NOMO-1 treated with dmso at 0.1 percent for 144 hours (cell line): ENCODE measurements at regions not wholly inside any gene's neighbourhood (a gene's known extent, or its start where the extent isn't known, plus 50 kb on each side); places are given as distances from the start of the nearest gene placed in this dataset.
"Not testable (repeated sequence)": the region's sequence is repeated elsewhere in the genome, so short reads cannot be mapped to it uniquely, and the experiment has no call there.

Experiments used
- DNase-seq: peaks from one replicate; lab custom pipeline; 2025; ENCODE audit not compliant: unreplicated experiment; lab: John Stamatoyannopoulos, UW

DNA sequence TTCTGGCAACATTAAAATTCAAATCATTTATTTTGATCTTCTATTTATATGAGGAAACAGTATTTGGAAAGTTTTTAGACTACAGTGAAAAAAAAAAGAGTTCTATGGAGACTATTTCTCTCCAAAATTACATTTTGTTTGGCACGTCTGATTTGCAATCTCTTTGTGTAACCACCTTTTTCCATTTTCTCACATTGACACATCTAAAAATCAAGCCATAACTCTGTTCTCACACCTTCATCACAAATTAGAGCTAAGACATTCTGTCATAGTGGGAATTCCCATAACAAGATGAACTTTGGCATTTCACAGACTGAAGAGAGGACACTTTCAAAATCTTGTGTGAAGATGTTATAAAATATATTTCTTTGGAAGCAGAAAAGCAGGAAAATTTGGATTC, 468.9 kb downstream of the GRIA2 start:
- DNase-seq = no peak

DNA sequence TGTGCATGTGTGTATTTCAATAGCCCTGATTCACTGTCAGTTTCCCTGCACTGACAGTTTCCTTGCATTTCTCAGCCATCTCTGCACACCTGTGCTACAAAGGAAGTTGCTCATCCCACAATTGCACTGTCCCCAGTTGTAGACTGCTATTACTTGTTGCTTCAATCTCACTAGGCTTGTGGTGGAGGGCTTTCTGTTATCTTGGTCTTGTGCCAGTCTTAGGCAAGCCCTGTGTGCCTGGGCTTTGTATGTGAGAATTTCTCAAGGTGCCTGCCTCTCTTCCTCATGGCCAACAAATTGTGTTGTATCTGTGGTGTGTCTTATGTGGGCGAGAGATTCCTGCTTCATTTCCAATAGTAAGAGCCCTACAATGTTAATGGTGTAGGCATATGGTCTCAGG, 467.4 kb downstream of the GRIA2 start:
- DNase-seq = no peak

DNA sequence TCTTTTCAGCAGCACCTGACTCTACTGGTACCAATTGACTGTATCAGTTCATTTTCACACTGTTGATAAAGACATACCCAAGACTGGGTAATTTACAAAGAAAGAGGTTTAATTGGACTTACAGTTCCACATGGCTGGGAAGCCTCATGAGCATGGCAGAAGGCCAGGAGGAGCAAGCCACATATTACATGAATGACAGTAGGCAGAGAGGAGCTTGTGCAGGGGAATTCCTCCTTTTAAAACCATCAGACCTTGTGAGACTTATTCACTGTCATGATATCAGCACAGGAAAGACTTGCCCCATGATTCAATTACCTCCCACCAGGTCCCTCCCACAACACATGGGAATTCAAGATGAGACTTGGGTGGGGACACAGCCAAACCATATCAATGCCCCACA, 458.8 kb downstream of the GRIA2 start:
- not testable (repeated sequence) for DNase-seq

DNA sequence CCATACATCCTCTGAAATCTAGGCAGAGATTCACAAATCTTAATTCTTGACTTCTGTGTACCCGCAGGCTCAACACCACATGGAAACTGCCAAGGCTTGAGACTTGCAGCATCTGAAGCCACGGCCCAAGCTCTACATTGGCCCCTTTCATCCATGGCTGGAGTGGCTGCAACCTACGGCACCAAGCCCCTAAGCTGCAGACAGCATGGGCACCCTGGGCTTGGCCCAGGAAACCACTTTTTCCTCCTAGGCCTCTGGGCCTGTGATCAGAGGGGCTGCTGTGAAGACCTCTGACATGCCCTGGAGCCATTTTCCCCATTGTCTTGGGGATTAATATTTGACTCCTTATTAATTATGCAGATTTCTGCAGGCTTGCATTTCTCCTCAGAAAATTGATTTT, 457.9 kb downstream of the GRIA2 start:
- no peak for DNase-seq

DNA sequence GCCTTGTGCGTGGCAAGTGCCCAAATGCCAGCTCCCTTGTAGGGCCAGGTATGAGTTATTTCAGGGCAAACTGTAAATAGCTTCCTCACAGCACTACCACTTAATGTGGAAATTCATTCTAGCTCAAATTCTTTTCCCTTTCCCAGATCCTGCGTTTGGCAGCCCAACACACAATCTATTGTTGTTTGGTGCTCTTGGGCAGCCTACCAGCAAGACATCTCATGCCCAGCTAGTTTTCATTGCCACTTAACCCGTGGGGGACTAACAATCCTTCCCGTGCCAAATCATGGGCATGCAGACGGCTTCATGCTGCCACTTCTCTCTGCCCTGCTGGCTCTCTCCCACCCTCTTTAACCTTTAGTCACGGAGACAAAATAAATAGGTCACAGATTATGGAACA, 454.2 kb downstream of the GRIA2 start:
- DNase-seq = no peak

DNA sequence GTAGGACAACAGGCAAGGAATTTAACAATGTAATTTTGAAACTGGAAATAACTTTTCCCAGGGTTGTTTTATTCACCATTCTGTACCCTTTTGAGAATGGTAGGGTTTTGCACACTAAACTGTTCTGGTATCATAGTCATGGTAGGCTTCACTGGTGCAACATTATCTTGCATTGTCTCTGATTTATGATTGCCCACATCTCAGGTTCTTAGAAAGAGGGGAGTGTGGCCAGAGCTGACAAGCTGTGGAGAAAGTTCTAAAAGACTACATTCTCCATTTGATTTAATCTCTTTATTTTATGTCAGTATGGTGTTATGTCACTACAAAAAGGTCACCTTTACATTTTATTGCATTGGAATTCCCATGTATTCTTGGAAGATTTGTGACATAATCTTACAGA, 447.3 kb downstream of the GRIA2 start:
- DNase-seq = no peak

DNA sequence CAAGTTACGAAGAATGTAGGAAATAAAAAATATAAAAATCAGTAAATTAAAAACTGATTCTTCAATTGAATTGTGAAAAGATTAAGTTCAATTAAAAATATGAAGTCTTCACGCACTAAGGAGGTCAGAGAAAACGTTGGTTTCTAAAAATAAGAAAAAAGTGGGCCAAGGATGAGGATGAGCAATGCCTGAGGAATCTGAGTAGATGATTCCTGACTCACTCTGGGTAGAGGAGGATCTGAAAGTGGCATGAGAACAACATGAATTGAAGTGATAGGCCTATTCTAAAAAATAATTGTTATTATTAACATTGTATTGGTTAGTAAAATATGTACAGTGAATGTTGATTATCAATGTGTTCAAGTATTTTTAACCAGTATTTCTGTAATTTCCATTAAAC, 444.2 kb downstream of the GRIA2 start:
- no peak for DNase-seq

DNA sequence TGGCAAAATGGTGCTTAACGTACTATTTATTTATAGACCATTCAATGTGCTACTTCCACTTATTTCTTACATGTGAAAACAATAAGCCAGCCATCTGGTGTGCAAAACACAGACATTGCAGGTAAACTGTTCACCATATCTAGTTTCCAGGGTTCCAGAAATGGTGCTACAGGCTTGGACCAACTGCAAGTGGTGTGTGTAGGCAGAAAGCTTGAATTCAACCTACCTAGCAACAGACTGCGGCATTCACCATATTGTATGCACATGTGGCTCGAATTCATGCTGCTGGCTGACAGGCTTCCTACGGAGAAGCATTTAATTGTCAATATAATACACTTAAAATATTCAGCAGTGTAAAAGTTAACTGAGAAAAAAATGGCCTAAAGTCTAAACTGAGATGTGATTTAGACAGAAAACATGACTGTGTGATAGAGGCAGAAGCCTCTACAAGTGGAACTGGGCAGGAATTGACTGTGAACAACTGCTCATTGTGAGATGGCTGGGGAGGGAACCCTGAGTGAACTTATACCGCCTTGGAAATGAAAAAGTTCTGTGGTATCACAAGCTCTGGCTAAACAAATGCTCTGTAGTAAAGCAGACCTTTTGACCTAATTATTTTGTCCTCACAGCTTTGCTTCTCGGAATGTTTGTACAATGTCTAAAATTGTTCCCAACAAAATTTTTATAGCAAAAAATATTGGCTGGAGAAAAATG, 434.7 kb downstream of the GRIA2 start:
- DNase-seq = no peak

DNA sequence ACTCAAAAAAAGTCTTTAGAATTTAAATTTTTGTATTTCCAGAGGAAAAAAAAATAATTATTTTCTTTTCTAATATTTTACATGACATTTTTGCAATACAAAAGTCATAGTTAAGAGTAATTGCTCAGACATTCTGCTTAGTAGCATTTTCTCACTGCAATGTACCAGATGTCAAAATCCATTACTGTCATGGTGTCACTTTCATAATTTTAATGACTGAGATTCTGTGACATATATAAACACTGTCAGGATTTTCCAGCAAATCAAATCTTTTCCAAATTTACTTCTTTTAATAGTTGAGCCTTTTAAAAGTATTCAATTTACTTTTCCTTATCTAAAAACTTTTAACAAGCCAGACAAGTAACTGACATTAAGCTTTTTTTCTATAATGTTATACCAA, 422.7 kb downstream of the GRIA2 start:
- DNase-seq = no peak

DNA sequence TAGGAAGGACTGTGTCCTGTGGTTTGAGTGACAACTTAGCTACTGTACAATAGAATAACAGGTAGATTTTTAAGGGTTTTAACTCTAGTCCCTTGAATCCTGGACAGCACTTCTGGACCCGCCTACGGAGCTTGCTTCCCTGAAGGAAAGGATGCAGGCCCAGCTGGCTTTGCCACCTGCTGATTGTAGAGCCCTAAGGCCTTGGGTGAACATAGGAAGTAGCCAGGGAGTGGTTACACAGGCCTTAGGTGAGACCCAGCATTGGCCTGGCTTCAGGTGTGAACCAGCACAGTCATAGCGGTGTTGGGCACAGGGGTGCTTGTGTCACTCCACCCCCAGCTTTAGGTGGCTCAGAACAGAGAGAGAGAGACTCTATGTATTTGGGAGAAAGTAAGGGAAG, 413.5 kb downstream of the GRIA2 start:
- no peak for DNase-seq

DNA sequence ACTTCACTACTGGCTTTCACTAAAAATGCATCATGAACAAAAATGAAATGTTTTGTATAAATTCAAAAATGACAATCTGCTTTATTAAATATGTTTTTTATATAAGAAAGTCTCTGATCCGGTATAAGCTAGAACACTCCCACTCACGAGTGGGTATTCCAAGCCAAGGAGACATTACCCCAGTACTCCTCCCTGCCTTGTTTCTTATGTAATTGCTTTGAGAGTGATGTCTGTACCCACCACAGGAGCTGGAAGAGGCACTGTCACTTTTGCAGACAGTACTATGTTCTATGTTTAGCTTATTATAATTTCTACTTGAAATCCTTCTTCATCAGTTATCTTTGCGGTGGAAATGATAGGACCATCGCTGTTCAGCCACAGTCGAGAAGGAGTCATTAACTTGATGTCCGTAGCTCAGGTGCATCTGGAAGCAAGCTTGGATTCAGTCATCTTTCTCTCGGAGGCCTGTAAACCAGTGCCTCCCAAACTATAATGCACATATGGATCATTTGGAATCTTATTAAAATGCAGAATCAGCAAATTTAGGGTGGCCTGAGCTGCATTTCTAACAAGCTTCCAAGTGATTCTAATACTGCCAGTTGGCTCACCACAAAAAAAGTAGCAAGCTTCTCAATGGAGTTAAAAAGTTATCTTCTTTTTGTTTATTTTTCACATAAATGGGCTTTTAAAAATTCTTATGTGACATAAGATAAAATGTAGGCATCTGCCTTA, 396.4 kb downstream of the GRIA2 start:
- DNase-seq = no peak

DNA sequence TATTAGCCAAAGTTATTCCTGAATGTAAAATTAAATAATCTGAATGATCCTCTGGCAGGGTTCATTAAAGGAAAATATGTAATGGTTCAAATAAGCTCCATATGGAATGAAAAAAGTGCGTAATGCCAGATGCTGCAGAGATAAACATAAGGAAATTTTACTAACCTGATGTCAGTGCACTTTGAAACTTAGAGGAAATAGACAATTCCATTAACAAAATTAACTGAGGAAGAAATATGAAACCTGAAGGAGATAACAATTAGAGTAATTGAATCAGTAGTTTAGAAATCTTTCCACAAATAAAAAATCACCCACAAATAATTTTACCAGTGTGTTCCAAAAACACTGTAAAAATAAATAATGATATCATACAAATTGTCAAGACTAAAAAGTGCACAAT, 387.5 kb downstream of the GRIA2 start:
- no peak for DNase-seq

DNA sequence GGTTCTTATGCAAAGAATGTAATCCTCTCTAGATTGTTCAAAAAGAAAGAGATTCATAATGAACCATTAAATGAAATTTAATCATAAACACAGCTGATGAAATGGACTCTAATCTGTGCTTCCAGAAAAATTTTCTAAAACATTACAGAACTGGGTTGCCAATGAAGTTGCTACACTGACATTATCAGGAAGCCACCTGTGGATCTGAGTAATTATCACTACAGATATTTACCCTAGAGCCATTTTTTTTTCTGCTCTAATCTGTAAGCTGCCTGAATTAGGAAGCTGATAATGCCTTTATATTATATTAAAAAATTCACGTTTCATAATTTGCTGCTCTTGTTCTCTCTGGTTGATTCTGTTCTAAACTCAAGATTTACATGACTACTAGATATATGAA, 380.1 kb downstream of the GRIA2 start:
- DNase-seq = no peak

DNA sequence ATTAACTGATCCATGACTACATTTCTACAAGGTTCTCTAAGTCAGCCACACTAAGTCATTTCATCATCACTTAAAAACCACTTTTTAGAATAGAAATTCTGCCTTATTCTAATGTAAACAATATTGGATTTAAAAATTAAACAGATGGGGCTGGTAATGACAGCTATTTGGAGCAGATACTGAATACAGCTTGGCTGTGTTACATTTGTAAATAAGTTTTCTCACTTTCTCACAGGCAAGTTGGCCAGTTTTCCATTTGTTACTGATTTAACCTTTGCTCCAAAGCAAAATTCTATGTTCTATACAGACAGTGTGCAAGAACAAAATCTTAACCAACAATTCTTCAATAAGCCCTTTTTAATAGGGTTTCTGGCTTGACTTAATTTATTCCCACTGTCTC, 370.7 kb downstream of the GRIA2 start:
- no peak for DNase-seq

DNA sequence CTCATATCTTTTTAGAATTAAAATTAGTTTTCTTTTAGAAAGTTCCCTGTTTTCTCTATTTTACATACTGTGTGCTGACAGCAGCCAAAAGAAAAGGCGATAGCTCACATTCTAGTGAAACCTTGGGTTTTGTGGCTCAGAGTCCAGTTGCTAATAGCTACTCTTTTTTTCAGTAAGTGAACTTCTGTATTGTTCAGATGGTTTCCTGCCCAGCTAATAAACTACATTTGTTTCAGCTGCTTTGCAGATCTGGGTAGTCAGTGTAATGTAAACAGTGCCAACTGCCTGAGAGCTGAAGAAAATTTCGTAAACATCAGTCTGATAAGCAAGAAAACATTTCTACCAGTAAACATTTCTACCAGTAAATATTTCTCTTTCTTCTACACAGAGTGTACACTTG, 370.2 kb downstream of the GRIA2 start:
- no peak for DNase-seq

DNA sequence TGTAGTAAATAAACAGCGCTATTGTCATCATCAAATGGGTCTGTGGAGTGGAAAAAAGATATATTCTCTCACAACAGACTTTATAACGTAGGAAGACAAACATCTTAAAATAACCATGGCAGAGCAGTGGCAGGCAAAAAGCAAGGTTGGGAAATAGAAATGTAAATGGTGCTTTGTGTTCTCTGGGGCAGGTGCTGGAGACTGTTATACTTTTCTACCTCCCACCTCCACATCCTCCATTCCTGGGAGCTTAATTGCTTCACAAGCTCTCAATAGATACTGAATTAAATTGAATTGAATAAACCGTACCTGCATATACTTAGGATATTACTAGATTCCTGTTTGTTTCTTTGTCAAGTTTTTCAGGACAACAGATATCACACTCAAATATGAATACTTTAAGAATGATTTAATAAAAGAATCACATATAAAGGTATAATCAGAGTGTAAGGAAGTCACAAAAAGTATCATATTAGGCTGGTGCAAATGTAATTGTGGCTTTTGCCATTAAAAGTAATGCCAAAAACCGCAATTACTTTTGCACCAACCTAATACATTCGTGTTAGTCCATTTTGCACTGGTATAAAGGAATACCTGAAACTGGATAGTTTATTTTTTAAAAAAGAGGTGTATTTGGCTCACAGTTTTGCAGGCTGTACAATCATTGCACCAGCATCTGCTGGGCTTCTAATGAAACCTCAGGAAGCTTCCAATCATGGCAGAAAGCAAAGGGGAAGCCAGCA, 367.3 kb downstream of the GRIA2 start:
- DNase-seq = no peak

DNA sequence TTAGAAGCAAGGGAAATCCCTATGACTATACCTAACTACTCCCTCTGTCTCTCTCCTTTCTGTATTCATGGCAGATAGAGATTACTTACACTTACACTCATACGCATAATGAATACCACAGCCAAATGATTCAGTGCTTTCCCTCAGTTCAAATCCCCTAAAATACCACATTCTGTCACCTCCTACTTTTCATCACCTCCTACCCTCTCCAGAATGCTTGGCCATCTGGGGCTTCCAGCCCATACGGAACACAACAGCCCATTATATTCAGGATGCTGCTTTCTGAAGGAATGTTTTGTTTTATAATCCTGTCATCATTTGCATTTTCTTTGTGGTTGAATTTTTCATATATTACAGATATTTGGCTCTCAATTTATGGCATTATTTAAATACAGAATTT, 361.6 kb downstream of the GRIA2 start:
- no peak for DNase-seq

DNA sequence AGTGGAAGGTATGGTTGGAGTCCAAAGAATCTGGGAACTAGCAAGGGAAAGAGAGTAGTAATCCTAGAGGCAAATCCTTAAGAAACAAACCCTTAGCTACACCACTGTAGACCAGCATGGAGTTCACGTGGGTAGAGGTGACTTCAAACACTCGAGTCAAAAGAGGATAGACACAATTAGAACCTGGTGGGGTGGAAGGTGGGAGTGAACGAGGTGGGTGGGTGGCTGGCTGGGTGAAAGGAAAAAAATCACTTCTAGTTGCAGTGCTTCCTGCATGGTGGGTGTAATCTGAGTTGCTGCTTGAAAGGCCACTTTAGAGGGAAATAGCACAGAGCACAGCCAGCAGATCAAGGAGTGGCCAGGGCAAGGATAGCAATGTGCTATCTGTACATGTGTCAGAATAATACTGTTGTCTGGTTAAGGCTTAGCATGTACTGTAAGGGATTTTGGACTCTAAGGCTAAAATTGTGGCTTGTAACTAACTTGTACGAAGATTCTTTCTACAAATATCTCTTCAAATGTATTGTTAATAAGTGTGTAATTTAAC, 356.2 kb downstream of the GRIA2 start:
- DNase-seq = no peak

DNA sequence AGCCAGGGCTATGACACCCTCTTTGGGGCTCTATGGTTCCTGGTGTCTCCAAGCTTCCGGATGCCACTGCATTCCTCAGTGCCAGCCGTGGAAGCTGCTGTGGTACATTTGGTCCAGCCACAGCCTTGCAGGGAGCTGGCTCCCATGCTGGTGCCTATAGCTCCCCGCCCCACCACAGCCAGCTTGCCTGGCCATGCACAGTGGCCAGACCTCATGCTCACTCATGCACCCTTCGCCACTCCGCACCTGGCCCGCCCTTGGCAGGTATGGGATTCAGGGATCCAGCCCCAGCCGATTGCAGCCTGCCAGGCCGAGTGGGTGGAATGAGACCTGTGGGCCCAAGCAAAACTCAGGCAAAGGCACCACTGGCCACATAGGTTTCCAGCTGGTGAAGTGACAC, 354.8 kb downstream of the GRIA2 start:
- no peak for DNase-seq

DNA sequence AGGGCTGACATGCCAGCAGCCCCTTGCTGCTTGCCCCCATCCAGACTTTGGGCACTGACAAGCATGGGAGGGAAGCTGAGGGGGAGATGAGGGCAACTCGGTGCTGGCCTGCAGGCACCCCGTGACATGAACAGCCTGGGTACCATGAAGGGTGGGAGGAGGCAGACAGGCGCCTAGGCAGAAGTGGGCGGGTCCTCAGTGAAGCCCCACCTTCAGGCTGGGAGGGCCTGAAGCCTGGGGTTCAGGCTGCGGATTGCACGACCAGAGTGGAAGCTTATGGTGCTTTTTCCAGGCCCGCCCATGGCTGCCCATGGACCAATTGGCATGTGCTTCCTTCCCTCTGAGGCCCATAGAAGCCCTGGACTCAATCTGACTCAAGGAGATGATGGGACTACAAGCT, 354.1 kb downstream of the GRIA2 start:
- no peak for DNase-seq

DNA sequence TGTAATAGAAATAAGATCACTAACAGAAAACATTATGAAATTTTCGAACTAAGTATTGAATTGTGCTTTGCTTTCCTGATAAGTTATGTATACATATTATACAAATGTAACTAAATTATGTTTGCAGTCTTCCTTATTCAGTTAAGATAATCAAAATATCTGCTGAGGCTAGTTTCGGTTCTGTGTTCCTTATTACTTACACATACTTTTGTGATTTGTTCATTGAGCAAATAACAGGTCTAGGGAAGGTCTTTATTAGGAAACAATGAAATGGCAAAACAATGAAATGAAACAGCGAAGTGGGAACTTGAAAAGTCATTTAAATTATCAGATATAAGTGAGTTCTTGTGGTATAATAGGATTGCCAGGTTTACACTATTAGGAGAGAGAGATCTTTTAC, 352.4 kb downstream of the GRIA2 start:
- no peak for DNase-seq

DNA sequence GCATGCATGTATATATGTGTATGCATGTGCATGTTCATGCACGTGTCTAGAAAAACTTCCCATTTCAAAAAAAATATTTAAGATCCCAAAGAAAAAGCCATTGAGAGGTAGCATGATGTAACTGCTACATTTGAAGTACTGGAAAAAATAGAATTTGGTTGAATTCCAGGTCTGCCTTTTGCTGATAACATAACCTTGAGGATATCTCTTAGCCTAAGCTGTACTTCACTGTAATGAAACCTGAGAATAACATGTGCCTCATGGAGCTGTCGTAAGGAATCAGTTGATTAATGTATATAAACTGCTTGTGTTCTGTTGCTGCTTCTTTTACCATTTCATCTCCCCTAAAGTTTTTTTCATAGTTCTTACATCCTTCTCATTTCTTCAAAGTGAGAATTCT, 351.8 kb downstream of the GRIA2 start:
- DNase-seq = no peak
